HG03521 (cell line): ENCODE measurements at regions not wholly inside any gene's neighbourhood (a gene's known extent, or its start where the extent isn't known, plus 50 kb on each side); places are given as distances from the start of the nearest gene placed in this dataset.
"Not testable (repeated sequence)": the region's sequence is repeated elsewhere in the genome, so short reads cannot be mapped to it uniquely, and the experiment has no call there.

ENCODE experiments used
- ATAC-seq: cut with Tn5 transposase; IDR thresholded peaks from one replicate; pipeline ENCODE4 v1.9.1; 2021; ENCODE audit warnings: mild to moderate bottlenecking, moderate library complexity; ENCODE audit not compliant: unreplicated experiment

- ATAC-seq, result no peak
Observed at GRCh38 chr2:195538937-195539336, 118.1 kb upstream of the SLC39A10 start.

GRCh38 chr2:195537811-195538210 lies 119.2 kb upstream of the SLC39A10 start:
- ATAC-seq, result no peak

GRCh38 chr2:195536906-195537305 lies 120.1 kb upstream of the SLC39A10 start:
- no peak for ATAC-seq

GRCh38 chr2:195535911-195536522 lies 121.0 kb upstream of the SLC39A10 start:
- peak; percentile 91 for ATAC-seq

- no peak for ATAC-seq
Observed at GRCh38 chr2:195534971-195535370, 122.1 kb upstream of the SLC39A10 start.

GRCh38 chr2:195533771-195534642 lies 123.0 kb upstream of the SLC39A10 start:
- ATAC-seq, result peak; percentile 33

GRCh38 chr2:195532628-195533271 lies 124.3 kb upstream of the SLC39A10 start:
- no peak for ATAC-seq

- ATAC-seq, result no peak
Observed at GRCh38 chr2:195532255-195532627, 124.8 kb upstream of the SLC39A10 start.

GRCh38 chr2:195531754-195532153 lies 125.3 kb upstream of the SLC39A10 start:
- ATAC-seq, result no peak

- ATAC-seq, result not testable (repeated sequence)
Observed at GRCh38 chr2:195523242-195523641, 133.8 kb upstream of the SLC39A10 start.

- ATAC-seq, result no peak
Observed at GRCh38 chr2:195521589-195521988, 135.4 kb upstream of the SLC39A10 start.

- no peak for ATAC-seq
Observed at GRCh38 chr2:195520671-195521155, 136.3 kb upstream of the SLC39A10 start.

GRCh38 chr2:195515551-195515950 lies 141.5 kb upstream of the SLC39A10 start:
- ATAC-seq, result no peak

GRCh38 chr2:195514365-195514764 lies 142.7 kb upstream of the SLC39A10 start:
- ATAC-seq, result no peak

GRCh38 chr2:195513119-195513518 lies 143.9 kb upstream of the SLC39A10 start:
- ATAC-seq, result no peak

GRCh38 chr2:195509551-195509950 lies 147.5 kb upstream of the SLC39A10 start:
- no peak for ATAC-seq

- no peak for ATAC-seq
Observed at GRCh38 chr2:195508139-195508455, 148.9 kb upstream of the SLC39A10 start.

GRCh38 chr2:195507447-195508138 lies 149.4 kb upstream of the SLC39A10 start:
- no peak for ATAC-seq

GRCh38 chr2:195505701-195506100 lies 151.3 kb upstream of the SLC39A10 start:
- peak; percentile 94 for ATAC-seq

GRCh38 chr2:195503208-195503607 lies 153.8 kb upstream of the SLC39A10 start:
- ATAC-seq, result no peak

GRCh38 chr2:195501746-195502145 lies 155.3 kb upstream of the SLC39A10 start:
- no peak for ATAC-seq
